ENCODE measurements at regions not wholly inside any gene's neighbourhood (a gene's known extent, or its start where the extent isn't known, plus 50 kb on each side); places are given as distances from the start of the nearest gene placed in this dataset.

GRCh38 chr6:3516092-3516491 lies 59.2 kb upstream of the SLC22A23 start (continued):
- TF ChIP-seq HMGXB4 (CRISPR knock-in tag; IDR thresholded peaks at IDR 0.05; ENCODE audit: borderline replicate concordance) (no peak), CEBPB (IDR thresholded peaks at IDR 0.05) (no peak), EHF (CRISPR knock-in tag; IDR thresholded peaks at IDR 0.05) (no peak), HOXA7 (CRISPR knock-in tag; IDR thresholded peaks at IDR 0.05) (no peak), SMC3 (IDR thresholded peaks at IDR 0.05) (no peak)

- no peak for ATAC-seq
- H3K4me1 ChIP-seq, result peaks cover 37% of the 10 kb centered on the region
- FAIRE-seq, result no peak
- no peaks in the 10 kb centered on the region for H3K9me3 ChIP-seq
- H3K4me3 ChIP-seq, result no peak overlapping the region
- H3K4me2 ChIP-seq, result peak overlapping the region; percentile 42
- TF ChIP-seq EHMT2 (IDR thresholded peaks at IDR 0.05; ENCODE audit: low read depth) (no peak), MAZ (IDR thresholded peaks at IDR 0.05; ENCODE audit: borderline replicate concordance, low read depth, low read length) (no peak), HMGXB4 (CRISPR knock-in tag; IDR thresholded peaks at IDR 0.05; ENCODE audit: borderline replicate concordance) (no peak), JUNB (IDR thresholded peaks at IDR 0.05) (no peak), ATOH8 (CRISPR knock-in tag; IDR thresholded peaks at IDR 0.05; ENCODE audit: low read depth) (no peak), MAFK (IDR thresholded peaks at IDR 0.05; ENCODE audit: partially characterized antibody) (peak; percentile 58)
- H3K27ac ChIP-seq, result peak overlapping the region; percentile 35 to 56; a peak in 3 of 6 replicates
- ChIA-PET CTCF (interaction anchor here (3.4 kb wide), 1 partner anchor 9 kb away, joined by 8 read pairs; no protein-coding TSS in a partner anchor), POLR2A (no interaction called here)
- no peak for DNase-seq (ENCODE audit: low read depth in 1 of 2, low spot score in 1 of 2)
- 79% methylated on average over 1 of the region's 1 CpG for WGBS (ENCODE audit: missing lambda C conversion rate)
Measured at GRCh38 chr6:3515669-3516068, 58.8 kb upstream of the SLC22A23 start.

- FAIRE-seq (no peak), ATAC-seq (no peak), DNase-seq (ENCODE audit: low read depth in 1 of 2, low spot score in 1 of 2) (no peak)
- Histone ChIP-seq H3K27ac (no peak overlapping the region), H3K4me3 (no peak overlapping the region), H3K4me2 (no peak overlapping the region), H3K9me3 (no peaks in the 10 kb centered on the region), H3K4me1 (peaks cover 32% of the 10 kb centered on the region)
- WGBS (ENCODE audit: missing lambda C conversion rate), result 79% methylated on average over 7 of the region's 9 CpGs
- CTCF ChIA-PET, result interaction anchor here (1.5 to 3.4 kb wide), 2 partner anchors 11 to 102 kb away, joined by 3 to 8 read pairs; no protein-coding TSS in a partner anchor
- TF ChIP-seq HES2 (IDR thresholded peaks at IDR 0.05), result no peak
- TF ChIP-seq HOXB13 (CRISPR knock-in tag; IDR thresholded peaks at IDR 0.05; ENCODE audit: low read depth), result no peak
- TF ChIP-seq ZSCAN20 (CRISPR knock-in tag; IDR thresholded peaks at IDR 0.05), result no peak
- TF ChIP-seq KDM1A (IDR thresholded peaks at IDR 0.05; ENCODE audit: low read depth), result no peak
- no peak for TF ChIP-seq CBX8 (IDR thresholded peaks at IDR 0.05)
- no peak for TF ChIP-seq MYC (IDR thresholded peaks at IDR 0.05; ENCODE audit: borderline replicate concordance, low read length)
- no peak for TF ChIP-seq RNF2 (IDR thresholded peaks at IDR 0.05; ENCODE audit: borderline replicate concordance, low read depth)
- TF ChIP-seq ESRRA (IDR thresholded peaks at IDR 0.05; ENCODE audit: borderline replicate concordance, low read length), result no peak
- TF ChIP-seq NPAS2 (CRISPR knock-in tag; IDR thresholded peaks at IDR 0.05; ENCODE audit: borderline replicate concordance), result no peak
- TF ChIP-seq CHD4 (IDR thresholded peaks at IDR 0.05; ENCODE audit: borderline replicate concordance), result no peak
- TF ChIP-seq JUNB (IDR thresholded peaks at IDR 0.05), result no peak
- TF ChIP-seq RFX5 (IDR thresholded peaks at IDR 0.05), result no peak
- no peak for TF ChIP-seq POLR2AphosphoS2 (conservative IDR thresholded peaks at IDR 0.05; ENCODE audit: low read length)
- no peak for TF ChIP-seq ZNF302 (CRISPR knock-in tag; IDR thresholded peaks at IDR 0.05)
- TF ChIP-seq ZFP36 (IDR thresholded peaks at IDR 0.05; ENCODE audit: borderline replicate concordance, partially characterized antibody), result no peak
- no peak for TF ChIP-seq EHMT2 (IDR thresholded peaks at IDR 0.05; ENCODE audit: low read depth)
- POLR2A ChIA-PET, result no interaction called here
Measured at GRCh38 chr6:3513416-3513815, 56.6 kb upstream of the SLC22A23 start.
